GM21526 (cell line): ENCODE measurements at regions not wholly inside any gene's neighbourhood (a gene's known extent, or its start where the extent isn't known, plus 50 kb on each side); places are given as distances from the start of the nearest gene placed in this dataset.
"Not testable (repeated sequence)": the region's sequence is repeated elsewhere in the genome, so short reads cannot be mapped to it uniquely, and the experiment has no call there.

Experiments
- ATAC-seq: cut with Tn5 transposase; IDR thresholded peaks from one replicate; pipeline ENCODE4 v1.9.1; 2021; ENCODE audit warnings: moderate library complexity; ENCODE audit not compliant: unreplicated experiment, low FRiP score

GRCh38 chr17:34039759-34040555 is 215.1 kb upstream of the CCL2 start:
- not testable (repeated sequence) for ATAC-seq

GRCh38 chr17:34045990-34046389 is 209.1 kb upstream of the CCL2 start:
- no peak for ATAC-seq

DNA sequence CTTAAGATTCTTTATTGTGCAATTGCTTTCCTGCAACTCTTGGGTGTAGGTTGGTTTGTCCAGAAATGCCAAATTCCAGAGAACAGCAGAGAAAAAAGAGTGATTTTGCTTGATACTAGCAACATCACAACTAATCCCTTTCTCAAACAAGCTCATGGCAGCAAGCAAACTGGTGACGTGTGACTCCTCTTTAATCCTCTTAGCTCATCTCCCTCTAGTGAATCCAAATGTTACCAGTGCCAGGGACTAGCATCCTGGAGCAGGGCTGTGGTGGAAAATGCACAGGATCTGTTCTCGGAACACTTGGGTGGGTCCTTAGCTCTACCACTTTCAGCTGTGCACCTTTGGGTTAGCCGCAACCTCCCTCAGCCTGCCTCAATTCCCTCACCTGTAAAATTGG is 204.0 kb upstream of the CCL2 start:
- ATAC-seq: no peak

- ATAC-seq: no peak
Observed at GRCh38 chr17:34054495-34054894, 200.6 kb upstream of the CCL2 start.

GRCh38 chr17:34055606-34056005 is 199.5 kb upstream of the CCL2 start:
- no peak for ATAC-seq

- ATAC-seq: no peak
Observed at GRCh38 chr17:34059423-34060220, 195.5 kb upstream of the CCL2 start.

GRCh38 chr17:34066528-34066927 is 188.6 kb upstream of the CCL2 start:
- no peak for ATAC-seq

DNA sequence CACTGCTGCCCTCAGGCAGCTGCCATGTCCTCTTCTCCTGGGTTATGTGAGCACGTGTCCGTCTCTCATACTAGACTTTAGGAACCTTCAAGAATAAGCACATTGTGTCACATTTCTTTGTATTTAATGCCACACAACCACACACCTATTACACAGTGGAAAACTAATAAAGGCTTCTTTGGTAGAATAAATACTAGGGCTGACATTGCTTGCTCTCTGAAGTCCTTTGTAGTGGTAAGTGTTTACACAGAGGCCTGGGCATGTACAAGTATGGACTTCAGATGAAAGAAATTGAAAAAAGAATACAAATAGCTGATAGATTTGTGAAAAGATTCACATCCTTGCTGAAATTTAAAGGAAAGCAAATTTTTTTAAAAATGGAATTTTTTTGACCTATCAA is 188.1 kb upstream of the CCL2 start:
- no peak for ATAC-seq

DNA sequence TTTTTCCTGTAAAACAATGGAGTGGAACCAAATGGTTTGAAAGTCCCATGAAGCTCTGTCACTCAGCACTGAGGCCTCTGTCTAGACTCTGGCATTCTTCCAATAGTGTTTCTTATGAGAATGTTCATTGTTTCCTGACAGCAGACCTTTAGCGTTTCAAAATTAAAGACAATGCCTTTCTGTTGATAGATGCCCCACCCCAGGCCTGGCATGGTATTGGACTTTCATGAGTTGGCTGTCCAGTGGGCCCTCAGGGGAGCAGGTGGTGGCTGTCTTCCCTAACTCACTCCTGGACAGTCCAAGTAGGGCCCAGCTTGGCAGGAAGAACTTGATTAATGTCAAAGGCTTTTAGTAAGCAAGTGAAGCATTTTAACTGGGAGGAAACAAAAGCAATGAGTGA is 186.5 kb upstream of the CCL2 start:
- no peak for ATAC-seq

GRCh38 chr17:34070712-34071111 is 184.4 kb upstream of the CCL2 start:
- no peak for ATAC-seq

- ATAC-seq: no peak
Observed at GRCh38 chr17:34071886-34072420, 183.1 kb upstream of the CCL2 start.

DNA sequence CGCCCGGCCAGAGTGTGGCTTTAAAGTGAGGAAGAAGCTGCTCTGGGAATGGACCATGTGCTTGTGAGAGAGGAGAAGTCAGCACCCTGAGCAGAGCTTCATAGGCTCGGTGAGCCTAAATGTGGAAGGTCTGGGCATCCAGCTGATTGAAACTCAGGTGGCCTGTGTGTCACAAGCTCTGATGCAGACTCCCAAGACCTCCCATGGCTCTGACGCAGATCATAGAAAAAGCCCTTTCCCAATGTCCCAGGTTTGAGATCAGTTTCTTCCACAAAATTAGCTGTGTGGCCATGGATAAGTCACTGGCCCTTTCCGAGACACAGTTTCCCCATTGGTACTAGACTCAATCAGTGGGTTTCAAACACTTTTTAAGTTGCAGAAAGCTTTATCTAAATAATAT is 180.0 kb upstream of the CCL2 start:
- no peak for ATAC-seq

DNA sequence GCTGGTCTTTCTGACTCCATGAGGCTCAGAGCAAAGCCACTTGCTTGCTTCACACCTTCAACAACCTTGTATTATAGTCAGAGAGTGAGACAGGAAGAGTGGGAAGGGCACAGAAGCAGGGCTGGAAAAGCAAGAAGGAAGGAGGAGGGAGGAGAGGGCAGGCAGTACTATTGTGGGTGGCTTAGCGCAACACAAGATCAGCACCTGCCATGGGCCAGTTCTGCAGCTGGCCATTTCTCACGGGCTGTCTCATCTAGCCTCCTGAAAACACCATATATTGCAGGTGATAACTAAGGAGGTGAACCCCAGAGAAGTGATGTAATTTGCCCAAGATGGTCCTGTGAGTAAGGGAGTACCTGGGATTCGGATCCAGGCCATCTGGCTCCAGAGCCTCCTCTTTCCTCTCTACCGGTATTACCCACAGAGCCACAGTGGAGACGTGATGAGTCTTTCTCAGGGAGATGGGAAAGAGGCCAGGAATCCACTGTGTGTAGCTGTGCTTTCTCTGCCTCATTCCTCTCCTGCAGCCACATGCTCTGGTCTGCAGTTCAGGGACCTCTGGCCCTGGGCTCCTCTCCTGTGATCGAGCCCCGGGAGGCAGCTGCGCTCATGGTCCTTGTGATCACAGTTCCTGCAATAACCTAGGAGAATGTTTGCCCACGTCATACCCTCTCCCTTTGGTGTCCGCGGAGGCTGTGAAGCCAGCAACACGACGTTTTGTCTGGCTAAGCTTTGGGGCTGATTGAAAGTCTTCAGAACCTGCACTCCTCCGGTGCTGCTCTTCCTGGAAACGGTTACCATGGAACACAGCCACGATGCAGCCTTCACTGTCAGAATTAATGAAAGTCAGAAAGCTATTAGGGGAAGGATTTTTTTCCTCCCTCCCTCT is 178.1 kb upstream of the CCL2 start:
- ATAC-seq: no peak

DNA sequence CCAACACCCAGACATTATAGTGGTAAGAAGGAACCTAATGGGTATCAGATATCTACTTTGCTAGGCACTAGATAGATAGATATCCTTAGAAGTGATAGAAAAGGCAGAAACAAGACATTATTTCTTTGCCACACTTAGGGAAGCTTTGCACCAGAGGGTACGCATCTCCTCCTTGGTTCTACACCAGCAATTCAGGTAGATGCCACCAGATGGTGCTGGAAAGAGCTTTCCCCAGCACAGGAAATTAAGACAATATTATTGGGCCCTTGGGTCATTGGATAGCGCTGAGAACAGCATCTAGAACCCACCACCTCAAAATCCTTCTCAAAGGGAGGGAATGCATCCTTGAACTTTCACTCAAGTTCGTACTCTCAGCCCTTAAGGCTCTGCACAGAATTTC is 173.8 kb upstream of the CCL2 start:
- no peak for ATAC-seq

GRCh38 chr17:34082404-34082803 is 172.7 kb upstream of the CCL2 start:
- ATAC-seq: no peak

GRCh38 chr17:34089042-34089441 is 166.0 kb upstream of the CCL2 start:
- ATAC-seq: not testable (repeated sequence)

DNA sequence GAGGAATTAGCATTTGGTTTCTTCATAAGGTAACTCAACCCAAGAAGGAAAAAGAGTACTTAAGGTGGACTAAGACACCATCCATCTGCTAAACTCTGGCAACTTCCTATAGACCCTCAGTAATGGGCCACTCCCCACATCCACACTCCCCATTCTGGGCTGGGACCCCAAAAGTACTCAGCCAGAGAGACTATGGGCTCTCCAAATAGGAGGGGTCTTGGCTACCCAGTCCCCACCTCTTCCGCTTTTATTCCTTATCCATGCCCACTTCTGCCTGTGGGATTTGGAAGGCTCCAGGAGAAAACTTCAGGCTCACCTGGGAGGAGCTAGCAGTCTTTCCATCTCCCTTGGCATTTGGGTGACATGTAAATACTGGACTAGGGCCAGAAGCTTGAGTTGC is 164.5 kb upstream of the CCL2 start:
- no peak for ATAC-seq

DNA sequence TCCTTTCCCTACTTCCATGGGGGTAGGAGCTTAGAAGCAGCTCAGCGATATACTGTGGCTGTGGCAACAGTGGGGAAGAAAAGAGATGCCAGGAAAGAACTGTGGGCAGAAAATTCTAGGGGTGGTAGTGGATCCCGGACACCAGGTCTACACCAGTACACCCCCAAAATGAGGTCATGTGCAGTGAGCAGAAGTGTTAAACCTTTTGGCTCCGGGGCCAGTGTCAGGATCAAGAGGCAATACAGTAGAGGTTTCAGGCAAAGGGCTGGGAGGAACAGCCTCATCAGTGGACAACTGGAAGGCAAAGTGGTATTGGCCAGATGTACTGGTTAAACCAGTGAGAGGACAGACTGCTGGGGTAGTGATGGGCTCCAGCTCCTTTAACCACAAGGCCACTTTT is 163.1 kb upstream of the CCL2 start:
- no peak for ATAC-seq

GRCh38 chr17:34095106-34095505 is 160.0 kb upstream of the CCL2 start:
- ATAC-seq: no peak

GRCh38 chr17:34098699-34099098 is 156.4 kb upstream of the CCL2 start:
- no peak for ATAC-seq
